HG03354 (cell line): ENCODE measurements at regions not wholly inside any gene's neighbourhood (a gene's known extent, or its start where the extent isn't known, plus 50 kb on each side); places are given as distances from the start of the nearest gene placed in this dataset.

Source experiments
- ATAC-seq: cut with Tn5 transposase; IDR thresholded peaks from one replicate; pipeline ENCODE4 v1.9.1; 2021; ENCODE audit warnings: mild to moderate bottlenecking; ENCODE audit not compliant: unreplicated experiment, poor library complexity, severe bottlenecking

DNA sequence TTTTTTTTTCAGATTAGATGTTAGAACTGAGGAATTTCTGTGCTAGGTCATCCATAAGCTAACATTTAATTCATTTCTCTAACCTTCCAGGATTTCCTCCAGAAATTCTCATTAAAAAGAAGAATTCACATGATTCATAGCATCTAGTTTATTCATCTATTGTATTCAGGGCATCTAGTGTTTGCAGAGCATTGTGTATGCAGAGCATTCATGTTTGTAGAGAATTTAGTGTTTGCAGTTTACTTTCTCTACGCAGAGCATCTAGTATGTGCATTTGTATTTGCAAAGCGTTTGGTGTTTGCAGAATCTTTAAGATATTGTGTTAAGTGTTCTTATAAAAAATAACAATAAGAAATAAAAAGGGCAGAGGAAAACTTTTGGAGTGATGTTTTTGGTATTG, 491.1 kb downstream of the MTRR start:
- ATAC-seq = no peak

DNA sequence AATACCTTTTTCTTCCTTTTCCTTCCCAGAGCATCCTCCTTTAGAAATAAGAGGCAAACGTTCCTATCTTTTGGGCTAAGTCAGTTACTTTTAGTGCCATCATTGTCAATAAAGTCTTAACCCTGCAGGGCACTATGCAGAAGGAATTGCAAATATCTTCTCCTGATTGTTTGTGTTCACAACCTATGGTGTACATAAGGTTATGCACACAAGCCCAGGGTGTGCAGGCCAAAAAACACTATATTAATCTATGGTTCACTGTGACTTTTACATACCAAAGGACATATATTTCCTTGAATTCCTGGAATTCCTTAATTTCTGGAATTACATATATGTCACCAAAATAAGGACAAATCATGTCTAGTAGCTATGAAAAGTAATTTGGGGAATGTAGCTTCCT, 493.5 kb downstream of the MTRR start:
- ATAC-seq = no peak

DNA sequence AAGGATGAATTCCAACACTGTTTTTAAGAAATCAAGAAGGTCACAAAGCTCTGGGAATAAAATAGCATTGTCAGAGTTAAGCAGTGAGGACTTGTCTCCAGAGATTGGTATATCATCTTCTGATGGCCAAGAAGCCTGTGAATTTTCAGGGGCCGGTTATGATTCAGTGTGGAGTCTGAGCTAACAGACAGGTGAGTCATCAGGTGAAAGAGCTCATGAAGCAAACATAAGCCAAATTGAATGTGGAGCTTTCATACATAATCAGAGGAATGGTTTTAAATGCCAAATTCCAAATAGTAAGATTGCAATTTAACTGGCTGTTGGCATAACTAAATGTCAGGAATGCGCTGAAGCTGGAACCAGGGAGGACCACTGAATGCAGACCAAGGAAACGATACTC, 494.2 kb downstream of the MTRR start:
- no peak for ATAC-seq

DNA sequence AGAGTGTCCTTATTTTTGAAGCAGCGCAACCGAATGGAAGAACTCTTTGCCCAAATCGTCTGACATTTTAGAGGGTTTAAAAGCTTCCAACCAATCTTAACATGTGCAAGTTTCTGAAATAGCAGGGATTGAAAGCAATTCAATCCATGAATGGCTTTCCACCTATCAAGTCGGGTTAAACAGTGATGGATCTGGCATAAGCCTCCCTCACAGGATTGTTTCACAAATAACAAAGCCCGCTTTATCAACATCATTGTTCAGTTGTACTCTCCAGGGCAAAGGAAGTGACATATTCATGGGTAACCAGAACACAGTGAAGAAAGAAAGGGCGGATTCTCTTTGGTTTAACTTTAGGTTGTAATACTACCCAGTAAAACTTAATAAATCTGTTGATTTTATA, 497.3 kb downstream of the MTRR start:
- no peak for ATAC-seq

- ATAC-seq = no peak
Measured at GRCh38 chr5:8376478-8376877, 507.5 kb downstream of the MTRR start.

GRCh38 chr5:8381972-8382371, 513.0 kb downstream of the MTRR start:
- no peak for ATAC-seq

GRCh38 chr5:8382456-8382855, 513.5 kb downstream of the MTRR start:
- ATAC-seq = no peak

- no peak for ATAC-seq
Measured at GRCh38 chr5:8383616-8384015, 514.7 kb downstream of the MTRR start.

DNA sequence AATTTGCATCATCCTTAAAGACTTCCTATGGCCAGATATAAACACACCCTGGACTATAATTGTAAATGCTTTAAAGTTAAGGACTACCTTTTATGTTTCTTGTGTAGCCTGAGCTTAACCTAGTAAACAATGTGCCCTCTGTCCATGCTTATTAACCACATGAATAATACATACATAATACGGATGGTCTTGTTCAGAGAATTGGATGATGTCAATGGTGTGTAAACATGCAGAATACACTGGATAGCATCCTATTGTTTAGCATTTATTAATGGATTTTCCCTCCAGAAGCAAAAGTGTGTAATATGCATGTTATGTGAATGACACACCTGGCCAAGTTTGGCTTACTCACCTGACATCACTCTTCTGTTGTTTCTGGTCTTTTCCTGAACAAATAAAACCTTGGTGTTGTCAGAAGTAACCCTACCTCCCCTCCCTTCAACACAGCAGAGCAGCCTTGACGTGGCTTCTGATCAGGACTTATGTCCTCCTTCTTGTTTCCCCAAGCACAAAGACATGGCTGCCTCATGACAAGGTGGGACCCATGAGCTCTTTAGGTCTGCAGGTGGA, 517.9 kb downstream of the MTRR start:
- ATAC-seq = no peak

- ATAC-seq = no peak
Measured at GRCh38 chr5:8391911-8392310, 523.0 kb downstream of the MTRR start.

DNA sequence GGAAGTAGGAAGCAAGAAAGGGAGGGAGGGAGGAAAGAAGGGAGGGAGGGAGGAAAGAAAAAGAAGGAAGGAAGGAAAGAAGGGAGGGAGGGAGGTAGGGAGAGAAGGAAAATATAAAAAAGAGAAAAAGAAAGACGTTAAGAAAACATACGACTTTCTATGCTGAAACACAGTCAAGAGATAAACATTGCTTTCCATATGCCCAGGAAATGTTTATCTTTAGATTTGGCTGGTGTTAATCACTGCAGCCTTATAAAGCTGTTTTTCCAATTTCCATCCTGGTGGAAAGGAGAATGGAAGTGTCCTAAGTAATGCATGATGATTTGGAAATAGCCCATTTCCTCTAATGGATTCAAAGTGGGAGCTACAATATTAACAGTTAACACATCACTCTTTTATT, 524.3 kb downstream of the MTRR start:
- ATAC-seq = no peak

DNA sequence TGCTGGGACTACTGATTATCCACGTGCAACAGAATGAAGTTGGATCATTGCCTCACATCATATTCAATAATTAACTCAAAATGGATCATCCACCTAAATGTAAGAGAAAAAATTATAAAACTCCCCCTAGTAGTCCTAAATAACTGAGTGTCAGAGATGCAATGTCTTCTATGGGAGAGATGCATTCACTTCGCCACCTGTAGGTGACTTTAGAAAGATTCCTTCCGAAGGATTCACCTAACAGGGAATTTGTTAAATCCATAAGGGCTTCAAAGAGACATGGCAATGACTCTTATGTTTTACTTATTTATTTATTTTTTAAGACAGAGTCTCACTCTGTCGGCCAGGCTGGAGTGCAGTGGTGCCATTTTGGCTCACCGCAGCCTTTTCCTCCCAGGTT, 526.0 kb downstream of the MTRR start:
- ATAC-seq = no peak

DNA sequence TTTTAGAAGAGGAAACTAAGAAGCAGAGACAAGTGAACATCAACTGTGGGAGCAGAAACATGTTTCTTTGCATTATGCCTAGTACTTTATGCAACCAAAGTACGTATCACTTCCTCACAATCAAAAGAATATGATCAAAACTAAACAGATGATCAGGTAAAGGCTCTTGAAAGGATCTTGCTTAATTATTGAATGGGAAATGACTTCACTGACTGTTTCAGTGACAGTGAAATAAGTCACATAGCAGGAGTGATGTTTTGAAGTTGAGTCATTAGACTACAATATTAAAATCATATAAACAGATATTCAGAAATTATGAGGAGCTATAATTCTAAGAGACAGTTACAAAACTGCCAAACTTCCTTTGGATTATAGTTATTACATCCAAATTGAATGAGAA, 527.3 kb downstream of the MTRR start:
- ATAC-seq = no peak

GRCh38 chr5:8396756-8397155, 527.8 kb downstream of the MTRR start:
- no peak for ATAC-seq

DNA sequence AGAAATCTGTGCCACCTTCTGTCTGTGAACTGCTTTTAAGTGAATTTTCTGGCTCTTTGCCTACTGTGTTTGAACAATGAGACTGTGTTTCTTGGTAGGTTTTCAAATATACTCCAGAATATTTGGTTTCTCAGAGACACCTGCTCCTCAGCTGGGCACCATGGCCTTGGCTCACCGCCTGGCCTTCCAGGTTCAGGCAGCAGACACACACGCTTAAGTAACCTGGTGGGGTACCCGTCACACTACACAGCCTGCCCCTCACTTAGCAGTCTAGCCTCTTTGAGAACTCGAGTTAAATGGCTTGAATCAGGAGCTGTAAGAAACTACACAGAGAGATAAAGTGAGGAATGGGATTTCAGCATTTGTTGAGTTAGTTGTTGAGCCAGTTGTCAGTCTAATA, 530.5 kb downstream of the MTRR start:
- ATAC-seq = no peak

GRCh38 chr5:8408258-8408657, 539.3 kb downstream of the MTRR start:
- no peak for ATAC-seq

GRCh38 chr5:8410618-8411017, 541.7 kb downstream of the MTRR start:
- no peak for ATAC-seq

DNA sequence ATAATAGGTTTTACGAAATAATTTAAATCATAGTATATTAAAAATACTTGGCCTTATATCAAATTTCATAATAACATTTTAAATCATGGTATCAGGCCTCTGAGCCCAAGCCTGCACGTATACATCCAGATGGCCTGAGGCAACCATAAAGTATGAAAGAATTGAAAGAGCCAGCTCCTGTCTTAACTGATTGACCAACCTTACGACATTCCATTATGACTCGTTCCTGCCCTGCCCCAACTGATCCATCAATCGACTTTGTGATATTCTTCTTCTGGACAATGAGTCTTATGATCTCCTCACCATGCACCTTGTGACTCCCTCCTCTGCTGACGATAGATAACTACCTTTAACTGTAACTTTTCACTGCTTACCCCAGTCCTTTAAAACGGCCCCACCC, 545.0 kb downstream of the MTRR start:
- no peak for ATAC-seq

DNA sequence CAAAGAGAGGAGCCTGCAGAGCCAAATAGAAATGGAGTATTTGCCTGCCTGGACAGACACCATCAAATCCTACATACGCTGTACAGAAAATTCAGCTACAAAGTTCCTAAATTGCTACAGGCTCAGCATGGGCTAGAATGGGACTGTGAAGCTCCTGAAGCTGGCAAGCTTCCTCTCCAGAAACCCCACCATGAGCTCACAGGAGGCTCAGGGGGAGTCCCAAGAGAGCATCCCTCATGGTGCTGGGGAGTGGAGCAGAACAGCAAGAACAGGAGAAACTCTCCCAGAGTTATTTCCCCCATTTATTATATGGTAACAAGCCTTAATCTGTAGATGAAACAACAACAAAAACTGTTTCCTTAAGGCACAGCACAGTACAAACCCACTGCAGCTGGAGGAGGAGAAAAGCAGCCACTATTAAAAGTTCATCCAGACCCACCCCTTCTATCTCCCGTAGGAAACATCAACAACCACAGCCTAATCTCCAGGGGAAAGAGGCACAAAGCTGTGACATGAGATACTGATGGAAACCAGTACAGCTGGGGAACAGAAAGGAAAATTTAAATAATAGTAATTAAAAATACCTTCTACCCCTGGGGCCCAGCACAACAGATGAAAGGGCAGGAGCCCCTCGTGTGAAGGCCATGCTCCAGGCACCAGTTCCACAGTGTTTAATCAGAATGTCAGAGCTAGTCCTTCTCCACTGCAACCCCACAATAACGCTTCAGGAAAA, 548.5 kb downstream of the MTRR start:
- ATAC-seq = no peak

GRCh38 chr5:8418049-8418426, 549.1 kb downstream of the MTRR start:
- ATAC-seq = no peak

- ATAC-seq = no peak
Measured at GRCh38 chr5:8429778-8430758, 561.1 kb downstream of the MTRR start.
